AG10803 (cell line): ENCODE measurements at regions not wholly inside any gene's neighbourhood (a gene's known extent, or its start where the extent isn't known, plus 50 kb on each side); places are given as distances from the start of the nearest gene placed in this dataset.

Experiments
- DNase-seq: peaks from one replicate; pipeline ENCODE4 v3.0.0; 2010; ENCODE audit warnings: low read depth
- H3K4me3 ChIP-seq: 2 replicates; pipeline ENCODE4 v1.5.1; 2011; ENCODE audit warnings: mild to moderate bottlenecking, low read length, control low read depth
- CTCF ChIP-seq: conservative IDR thresholded peaks from 2 replicates; pipeline ENCODE4 v1.5.1; 2011; ENCODE audit warnings: mild to moderate bottlenecking, low read length, control low read depth, inconsistent platforms

GRCh38 chr10:44013981-44014380 lies 365.3 kb upstream of the ZNF32 start:
- H3K4me3 ChIP-seq: no peak overlapping the region
- no peak for TF ChIP-seq CTCF
- no peak for DNase-seq

GRCh38 chr10:44012921-44013320 lies 364.2 kb upstream of the ZNF32 start:
- no peak for DNase-seq
- no peak overlapping the region for H3K4me3 ChIP-seq
- no peak for TF ChIP-seq CTCF

- no peak for TF ChIP-seq CTCF
- no peak overlapping the region for H3K4me3 ChIP-seq
- peak; percentile 31 for DNase-seq
These were observed 362.9 kb upstream of the ZNF32 start for GRCh38 chr10:44011603-44011981.

- DNase-seq: no peak
- TF ChIP-seq CTCF: no peak
- H3K4me3 ChIP-seq: no peak overlapping the region
These were observed 362.4 kb upstream of the ZNF32 start for GRCh38 chr10:44010873-44011602.

- no peak for TF ChIP-seq CTCF
- DNase-seq: peak; percentile 8
- H3K4me3 ChIP-seq: no peak overlapping the region
These were observed 361.4 kb upstream of the ZNF32 start for GRCh38 chr10:44009891-44010632.

GRCh38 chr10:44008917-44009709 lies 360.4 kb upstream of the ZNF32 start:
- DNase-seq: no peak
- H3K4me3 ChIP-seq: no peak overlapping the region
- no peak for TF ChIP-seq CTCF
